Stomach (tissue), 4 donors: ENCODE measurements at regions not wholly inside any gene's neighbourhood (a gene's known extent, or its start where the extent isn't known, plus 50 kb on each side); places are given as distances from the start of the nearest gene placed in this dataset.

Source experiments
- EP300 ChIP-seq: sonication (generic); formaldehyde crosslinking; IDR thresholded peaks from one replicate; pipeline ENCODE4 v1.6.1; 2017; ENCODE audit warnings: antibody characterized with exemption
- TF ChIP-seq, protein P1 (sequence below), 7 experiments: fragments of 450-650 bp in 4 of 7; fragments of 200-600 bp in 3 of 7; sonication (generic) in 3 of 7; IDR thresholded peaks; one replicate each; pipeline ENCODE4 v1.5.1; 2016 to 2019; ENCODE audit warnings: antibody characterized with exemption in 7 of 7, control low read depth in 2 of 7, mild to moderate bottlenecking in 1 of 7

GRCh38 chr18:60624207-60624606, 251.6 kb upstream of the MC4R start:
- TF ChIP-seq, protein P1, sequence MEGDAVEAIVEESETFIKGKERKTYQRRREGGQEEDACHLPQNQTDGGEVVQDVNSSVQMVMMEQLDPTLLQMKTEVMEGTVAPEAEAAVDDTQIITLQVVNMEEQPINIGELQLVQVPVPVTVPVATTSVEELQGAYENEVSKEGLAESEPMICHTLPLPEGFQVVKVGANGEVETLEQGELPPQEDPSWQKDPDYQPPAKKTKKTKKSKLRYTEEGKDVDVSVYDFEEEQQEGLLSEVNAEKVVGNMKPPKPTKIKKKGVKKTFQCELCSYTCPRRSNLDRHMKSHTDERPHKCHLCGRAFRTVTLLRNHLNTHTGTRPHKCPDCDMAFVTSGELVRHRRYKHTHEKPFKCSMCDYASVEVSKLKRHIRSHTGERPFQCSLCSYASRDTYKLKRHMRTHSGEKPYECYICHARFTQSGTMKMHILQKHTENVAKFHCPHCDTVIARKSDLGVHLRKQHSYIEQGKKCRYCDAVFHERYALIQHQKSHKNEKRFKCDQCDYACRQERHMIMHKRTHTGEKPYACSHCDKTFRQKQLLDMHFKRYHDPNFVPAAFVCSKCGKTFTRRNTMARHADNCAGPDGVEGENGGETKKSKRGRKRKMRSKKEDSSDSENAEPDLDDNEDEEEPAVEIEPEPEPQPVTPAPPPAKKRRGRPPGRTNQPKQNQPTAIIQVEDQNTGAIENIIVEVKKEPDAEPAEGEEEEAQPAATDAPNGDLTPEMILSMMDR (IDR thresholded peaks at IDR 0.05), result no peak
- no peak for TF ChIP-seq EP300
